ENCODE measurements at regions not wholly inside any gene's neighbourhood (a gene's known extent, or its start where the extent isn't known, plus 50 kb on each side); places are given as distances from the start of the nearest gene placed in this dataset.

GRCh38 chr3:140821493-140821892 lies 120.1 kb upstream of the SLC25A36 start:
- no peak for DNase-seq

GRCh38 chr3:140822401-140823047 lies 119.1 kb upstream of the SLC25A36 start:
- no peak for DNase-seq

GRCh38 chr3:140823106-140823505 lies 118.5 kb upstream of the SLC25A36 start:
- no peak for DNase-seq

GRCh38 chr3:140827894-140828293 lies 113.7 kb upstream of the SLC25A36 start:
- DNase-seq = no peak

- no peak for DNase-seq
These were observed 113.1 kb upstream of the SLC25A36 start for GRCh38 chr3:140828585-140828984.

- DNase-seq = no peak
These were observed 111.8 kb upstream of the SLC25A36 start for GRCh38 chr3:140829796-140830195.

GRCh38 chr3:140830391-140830790 lies 111.2 kb upstream of the SLC25A36 start:
- DNase-seq = no peak

GRCh38 chr3:140832883-140833282 lies 108.8 kb upstream of the SLC25A36 start:
- DNase-seq = no peak

- no peak for DNase-seq
These were observed 107.2 kb upstream of the SLC25A36 start for GRCh38 chr3:140834266-140835037.

GRCh38 chr3:140842984-140843649 lies 98.5 kb upstream of the SLC25A36 start:
- no peak for DNase-seq

- DNase-seq = no peak
These were observed 98.0 kb upstream of the SLC25A36 start for GRCh38 chr3:140843656-140844055.

GRCh38 chr3:140844072-140844471 lies 97.6 kb upstream of the SLC25A36 start:
- DNase-seq = no peak

GRCh38 chr3:140845882-140846281 lies 95.8 kb upstream of the SLC25A36 start:
- DNase-seq = no peak

- DNase-seq = no peak
These were observed 93.0 kb upstream of the SLC25A36 start for GRCh38 chr3:140848666-140849065.

GRCh38 chr3:140850210-140850955 lies 91.3 kb upstream of the SLC25A36 start:
- DNase-seq = no peak

- no peak for DNase-seq
These were observed 86.7 kb upstream of the SLC25A36 start for GRCh38 chr3:140854961-140855360.

GRCh38 chr3:140856905-140857304 lies 84.7 kb upstream of the SLC25A36 start:
- DNase-seq = no peak

GRCh38 chr3:140857993-140858392 lies 83.6 kb upstream of the SLC25A36 start:
- no peak for DNase-seq

- DNase-seq = peak; percentile 75
These were observed 81.9 kb upstream of the SLC25A36 start for GRCh38 chr3:140859592-140860336.

GRCh38 chr3:140863580-140864009 lies 78.0 kb upstream of the SLC25A36 start:
- DNase-seq = peak; percentile 81

GRCh38 chr3:140870351-140870750 lies 71.3 kb upstream of the SLC25A36 start:
- DNase-seq = no peak

GRCh38 chr3:140871022-140871421 lies 70.6 kb upstream of the SLC25A36 start:
- no peak for DNase-seq

Measured in NCI-H1105 treated with DMSO at 0.1 percent for 48 hours (cell line).